H1 (cell line): ENCODE measurements at regions not wholly inside any gene's neighbourhood (a gene's known extent, or its start where the extent isn't known, plus 50 kb on each side); places are given as distances from the start of the nearest gene placed in this dataset. TPM values are rescaled to one million over a fixed set of nuclear protein-coding genes. Genes with fewer than 3 reads are reported as not detected.

ENCODE experiments used
- small RNA-seq: library from polyadenylated mRNA; stranded (forward); fragments of <200 nt; extraction: miRNeasy Mini kit (QIAGEN cat#:217004); gene quantifications from one replicate; pipeline ENCODE3, GENCODE V24; 2013; ENCODE audit not compliant: insufficient read depth

Small RNAs in the stretch of these regions (small RNA-seq; reads per million reads assigned to genes)
- not detected for gene RF00012
